GM19397 (cell line): ENCODE measurements at regions not wholly inside any gene's neighbourhood (a gene's known extent, or its start where the extent isn't known, plus 50 kb on each side); places are given as distances from the start of the nearest gene placed in this dataset.

Experiments
- ATAC-seq: cut with Tn5 transposase; IDR thresholded peaks from one replicate; pipeline ENCODE4 v1.9.1; 2021; ENCODE audit warnings: mild to moderate bottlenecking, moderate library complexity; ENCODE audit not compliant: unreplicated experiment

DNA sequence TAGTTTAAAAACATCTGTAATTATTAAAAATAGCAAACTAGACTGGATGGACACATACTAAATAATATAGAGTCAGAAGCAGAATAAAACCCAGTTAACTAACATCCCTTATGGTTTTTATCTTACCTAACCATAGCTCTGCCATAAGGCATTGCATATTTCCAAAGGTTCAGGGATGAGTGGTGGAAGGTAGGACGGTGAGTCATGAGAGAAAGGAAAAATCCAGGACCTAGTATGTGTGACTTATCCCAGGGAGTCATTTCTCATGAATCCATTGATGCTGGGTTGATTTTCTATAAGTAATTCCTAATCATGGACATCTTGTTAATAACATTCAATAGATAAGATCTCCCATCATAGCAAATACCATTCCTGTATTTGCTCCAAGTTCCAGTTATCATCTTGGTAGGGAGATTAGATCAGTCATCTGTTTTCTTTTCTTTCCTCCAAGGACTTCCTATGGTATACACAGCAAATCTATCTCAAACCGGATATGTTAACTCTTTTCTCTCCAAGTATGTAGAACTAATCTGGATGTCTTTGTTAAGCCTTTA is 490.7 kb upstream of the B3GALT2 start:
- ATAC-seq: no peak

DNA sequence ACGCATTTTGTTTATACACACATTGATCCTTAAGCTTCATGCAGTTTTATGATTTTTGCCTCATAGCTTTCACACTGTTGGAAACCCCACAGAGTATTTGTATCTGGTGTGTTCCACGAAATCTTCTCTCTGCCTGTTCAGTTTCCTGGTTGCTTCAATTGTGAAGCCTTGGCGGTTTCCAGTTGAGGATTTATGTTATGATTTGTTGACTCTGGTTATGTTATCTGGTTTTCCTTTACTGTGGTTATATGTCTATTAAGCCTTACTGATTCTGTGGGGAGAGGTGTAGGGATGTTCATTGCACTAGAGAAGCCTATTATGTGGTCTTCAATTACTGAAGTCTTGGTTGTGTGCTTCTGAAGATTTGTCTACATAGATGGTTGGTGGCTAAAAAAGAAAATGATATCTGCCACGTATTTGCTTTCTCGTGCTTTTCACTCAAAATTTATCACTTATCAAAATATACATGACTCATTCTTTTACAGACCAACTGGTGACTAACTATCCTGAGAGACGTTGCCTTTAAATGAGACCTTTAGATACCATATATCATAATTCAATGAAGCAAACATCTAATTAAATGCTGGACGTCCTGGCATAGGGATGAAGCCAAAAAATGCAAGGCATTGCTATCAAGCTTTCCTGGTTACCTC is 488.0 kb upstream of the B3GALT2 start:
- no peak for ATAC-seq

- no peak for ATAC-seq
Observed at GRCh38 chr1:193666485-193667083, 480.2 kb upstream of the B3GALT2 start.

GRCh38 chr1:193663965-193664364 is 477.6 kb upstream of the B3GALT2 start:
- no peak for ATAC-seq

GRCh38 chr1:193662030-193662429 is 475.6 kb upstream of the B3GALT2 start:
- ATAC-seq: no peak

DNA sequence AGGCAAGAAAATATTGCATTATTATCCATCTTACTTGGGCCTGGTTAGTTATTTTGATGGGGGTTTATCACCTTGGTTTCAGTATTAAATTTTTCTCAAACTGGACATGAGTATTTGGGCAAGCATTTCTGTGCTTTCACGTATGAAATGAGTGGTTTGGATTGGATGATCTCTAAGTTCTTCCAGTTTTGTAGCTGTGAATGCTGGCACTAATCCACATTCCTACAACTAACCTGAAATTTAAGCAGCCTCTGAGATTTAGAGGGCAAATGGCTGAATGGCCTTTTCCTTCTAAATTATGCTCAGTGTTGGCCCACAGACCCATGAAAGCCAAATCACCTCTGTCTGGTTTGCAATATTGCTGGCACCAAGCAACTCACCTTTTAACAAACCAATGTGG is 475.0 kb upstream of the B3GALT2 start:
- ATAC-seq: no peak

GRCh38 chr1:193660428-193660827 is 474.0 kb upstream of the B3GALT2 start:
- ATAC-seq: no peak

- no peak for ATAC-seq
Observed at GRCh38 chr1:193658691-193659090, 472.3 kb upstream of the B3GALT2 start.

- no peak for ATAC-seq
Observed at GRCh38 chr1:193658081-193658480, 471.7 kb upstream of the B3GALT2 start.

DNA sequence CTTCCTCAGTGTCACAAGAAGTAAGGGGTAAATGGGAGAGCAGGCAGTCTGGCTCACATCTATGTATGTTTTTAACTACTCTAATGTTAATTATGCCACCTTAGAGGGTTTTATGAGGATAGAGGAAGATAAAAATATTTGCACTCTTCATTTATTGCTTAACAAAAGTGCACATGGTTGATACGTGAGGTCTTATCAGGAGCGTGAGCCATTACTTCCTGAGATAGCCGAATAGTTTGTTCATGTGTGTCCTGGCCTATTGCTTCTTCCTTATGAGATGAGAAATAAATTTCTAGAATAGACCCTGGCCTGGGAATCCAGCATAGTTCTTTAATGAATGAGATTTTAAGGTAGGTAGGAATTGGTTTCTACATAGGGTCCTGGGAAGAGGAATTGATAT is 471.1 kb upstream of the B3GALT2 start:
- ATAC-seq: no peak

DNA sequence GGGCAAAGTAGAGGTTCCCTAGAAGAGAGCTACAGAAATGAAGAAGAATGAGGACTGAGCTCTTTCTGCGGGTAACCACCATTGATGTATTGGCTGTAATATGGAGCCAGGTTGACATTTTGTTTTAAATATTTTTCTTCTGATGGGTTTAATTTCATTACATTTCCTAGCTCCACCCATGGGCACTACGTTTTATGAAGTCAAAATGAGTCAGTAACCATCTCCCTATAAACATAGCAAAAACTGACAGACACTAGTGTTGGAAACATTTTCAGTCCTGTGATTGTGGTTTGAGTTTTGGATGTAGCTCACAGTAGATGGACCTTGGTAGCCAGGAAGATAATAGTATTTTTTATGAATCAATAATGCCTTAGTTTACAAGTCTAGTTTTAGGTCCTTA is 470.4 kb upstream of the B3GALT2 start:
- no peak for ATAC-seq

- ATAC-seq: no peak
Observed at GRCh38 chr1:193654951-193655735, 468.7 kb upstream of the B3GALT2 start.

DNA sequence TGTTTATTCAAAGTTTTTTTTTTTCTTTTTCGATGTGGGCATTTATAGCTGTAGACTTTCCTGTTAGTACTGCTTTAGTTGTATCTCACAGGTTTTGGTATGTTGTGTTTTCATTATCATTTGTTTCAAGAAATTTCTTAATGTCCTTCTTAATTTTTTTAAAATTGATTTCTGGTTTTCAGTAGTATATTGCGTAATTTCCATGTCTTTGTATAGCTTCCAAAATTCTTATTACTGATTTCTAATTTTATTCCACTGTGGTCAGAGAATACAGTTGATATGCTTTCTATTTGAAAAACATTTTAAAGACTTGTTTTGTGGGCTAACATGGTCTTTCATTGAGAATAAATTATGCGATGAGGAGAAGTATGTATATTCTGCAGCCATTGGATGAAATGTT is 463.2 kb upstream of the B3GALT2 start:
- ATAC-seq: no peak

DNA sequence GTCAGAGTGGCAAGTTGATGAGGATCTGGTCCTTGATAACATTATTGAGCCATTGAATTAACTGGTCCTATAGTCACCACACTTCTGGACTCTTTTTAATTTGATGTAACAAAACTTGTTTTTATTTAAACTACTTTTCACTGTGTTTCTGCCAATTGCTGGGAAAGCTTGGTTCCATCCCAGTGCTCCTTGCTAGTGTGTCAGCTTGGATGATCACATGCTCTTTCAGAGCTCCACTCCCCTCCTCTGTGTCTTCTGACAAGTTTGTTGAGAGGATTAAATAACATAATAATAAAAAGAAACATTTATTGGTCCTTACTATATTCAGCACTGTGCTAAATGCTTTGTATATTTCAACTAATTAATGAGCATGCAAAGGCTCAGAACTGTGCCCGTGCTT is 448.5 kb upstream of the B3GALT2 start:
- ATAC-seq: no peak

GRCh38 chr1:193634470-193634869 is 448.1 kb upstream of the B3GALT2 start:
- no peak for ATAC-seq

DNA sequence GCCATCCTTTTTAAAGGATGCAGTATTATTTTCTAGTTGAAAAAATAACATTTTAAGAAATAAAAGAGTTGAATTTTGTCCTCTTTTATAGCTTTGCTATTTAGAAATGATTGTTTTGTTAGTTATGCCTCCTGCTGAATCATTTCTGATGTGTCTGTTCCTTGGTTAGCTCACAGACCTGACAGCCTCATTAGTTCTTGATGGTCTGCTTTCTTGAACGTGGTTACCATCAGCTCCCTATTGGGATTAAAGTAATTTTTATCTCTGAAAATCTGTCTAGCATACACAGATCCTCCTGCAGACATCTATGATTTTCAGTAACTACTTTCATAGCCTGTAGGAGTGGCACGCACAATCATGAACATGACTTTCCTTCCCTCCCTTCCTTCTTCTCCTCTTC is 447.6 kb upstream of the B3GALT2 start:
- ATAC-seq: no peak

GRCh38 chr1:193633093-193633492 is 446.7 kb upstream of the B3GALT2 start:
- no peak for ATAC-seq

DNA sequence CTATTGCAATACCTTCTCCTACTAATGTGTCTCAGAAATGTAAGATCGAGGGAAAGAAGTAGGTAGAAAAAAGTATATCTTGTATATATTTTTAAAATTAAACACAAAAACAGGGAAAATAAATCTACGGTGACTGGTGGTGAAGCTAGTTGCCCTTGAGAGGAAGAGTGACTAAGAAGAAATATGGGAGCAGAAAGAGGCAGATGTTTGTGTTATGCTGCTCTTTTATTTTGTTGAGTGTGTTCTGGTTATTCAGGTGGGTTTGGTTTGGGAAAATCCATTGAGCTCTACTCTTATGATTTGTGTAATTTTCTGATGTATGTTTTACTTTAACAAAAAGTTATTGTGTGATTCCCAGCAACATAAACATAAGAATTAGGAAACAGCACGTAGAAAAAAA is 444.9 kb upstream of the B3GALT2 start:
- no peak for ATAC-seq

GRCh38 chr1:193629875-193630274 is 443.5 kb upstream of the B3GALT2 start:
- no peak for ATAC-seq

GRCh38 chr1:193626695-193627094 is 440.3 kb upstream of the B3GALT2 start:
- no peak for ATAC-seq

DNA sequence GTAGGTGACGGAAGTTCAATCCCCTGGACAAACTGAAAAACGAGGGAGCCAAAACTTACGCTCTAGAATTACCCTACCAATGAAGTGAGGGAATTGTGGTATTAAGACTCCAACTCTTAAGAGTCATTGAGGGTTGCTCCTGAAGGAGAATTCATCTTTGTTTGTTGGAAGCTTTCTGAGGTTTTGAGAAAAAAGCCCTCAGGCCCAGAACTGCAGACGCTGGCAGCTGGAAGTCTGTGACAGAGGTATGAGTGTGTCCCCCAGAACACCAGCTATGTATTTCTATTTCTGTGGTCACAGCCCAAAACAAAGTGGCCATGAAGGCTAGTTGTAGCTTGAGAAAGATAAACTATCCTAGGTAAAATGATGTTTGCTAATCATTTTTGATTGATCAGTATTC is 438.8 kb upstream of the B3GALT2 start:
- no peak for ATAC-seq

- no peak for ATAC-seq
Observed at GRCh38 chr1:193619911-193620310, 433.5 kb upstream of the B3GALT2 start.
